NB4 (cell line): ENCODE measurements at regions not wholly inside any gene's neighbourhood (a gene's known extent, or its start where the extent isn't known, plus 50 kb on each side); places are given as distances from the start of the nearest gene placed in this dataset.
"Not testable (repeated sequence)": the region's sequence is repeated elsewhere in the genome, so short reads cannot be mapped to it uniquely, and the experiment has no call there.

Source experiments
- DNase-seq: peaks from one replicate; pipeline ENCODE4 v3.0.0; 2010; ENCODE audit warnings: low read depth
- H3K4me3 ChIP-seq: one replicate; pipeline ENCODE4 v1.5.1; 2011; ENCODE audit warnings: mild to moderate bottlenecking, low read depth, low read length, moderate library complexity
- MYC ChIP-seq: IDR thresholded peaks from 2 replicates; pipeline ENCODE4 v1.6.1; 2011; ENCODE audit warnings: low read depth, low read length
- POLR2A ChIP-seq: IDR thresholded peaks from 2 replicates; pipeline ENCODE4 v1.6.1; 2011; ENCODE audit warnings: mild to moderate bottlenecking; ENCODE audit not compliant: insufficient read length; ENCODE audit errors: extremely low read depth
- TF ChIP-seq, protein P1 (sequence below): IDR thresholded peaks from 2 replicates; pipeline ENCODE4 v1.6.1; 2011; ENCODE audit warnings: low read depth, low read length
- TF ChIP-seq, protein P2 (sequence below): IDR thresholded peaks from one replicate; pipeline ENCODE4 v1.5.1; 2012; ENCODE audit warnings: low read depth, low read length

GRCh38 chr1:55800503-55800902 lies 585.3 kb upstream of the USP24 start:
- DNase-seq, result no peak
- TF ChIP-seq, protein P1, sequence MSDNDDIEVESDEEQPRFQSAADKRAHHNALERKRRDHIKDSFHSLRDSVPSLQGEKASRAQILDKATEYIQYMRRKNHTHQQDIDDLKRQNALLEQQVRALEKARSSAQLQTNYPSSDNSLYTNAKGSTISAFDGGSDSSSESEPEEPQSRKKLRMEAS, result no peak
- TF ChIP-seq, protein P2, sequence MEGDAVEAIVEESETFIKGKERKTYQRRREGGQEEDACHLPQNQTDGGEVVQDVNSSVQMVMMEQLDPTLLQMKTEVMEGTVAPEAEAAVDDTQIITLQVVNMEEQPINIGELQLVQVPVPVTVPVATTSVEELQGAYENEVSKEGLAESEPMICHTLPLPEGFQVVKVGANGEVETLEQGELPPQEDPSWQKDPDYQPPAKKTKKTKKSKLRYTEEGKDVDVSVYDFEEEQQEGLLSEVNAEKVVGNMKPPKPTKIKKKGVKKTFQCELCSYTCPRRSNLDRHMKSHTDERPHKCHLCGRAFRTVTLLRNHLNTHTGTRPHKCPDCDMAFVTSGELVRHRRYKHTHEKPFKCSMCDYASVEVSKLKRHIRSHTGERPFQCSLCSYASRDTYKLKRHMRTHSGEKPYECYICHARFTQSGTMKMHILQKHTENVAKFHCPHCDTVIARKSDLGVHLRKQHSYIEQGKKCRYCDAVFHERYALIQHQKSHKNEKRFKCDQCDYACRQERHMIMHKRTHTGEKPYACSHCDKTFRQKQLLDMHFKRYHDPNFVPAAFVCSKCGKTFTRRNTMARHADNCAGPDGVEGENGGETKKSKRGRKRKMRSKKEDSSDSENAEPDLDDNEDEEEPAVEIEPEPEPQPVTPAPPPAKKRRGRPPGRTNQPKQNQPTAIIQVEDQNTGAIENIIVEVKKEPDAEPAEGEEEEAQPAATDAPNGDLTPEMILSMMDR, result no peak
- TF ChIP-seq POLR2A, result no peak
- no peak for TF ChIP-seq MYC
- no peak overlapping the region for H3K4me3 ChIP-seq

- DNase-seq, result no peak
- TF ChIP-seq, protein P2, result no peak
- TF ChIP-seq MYC, result no peak
- TF ChIP-seq POLR2A, result no peak
- TF ChIP-seq, protein P1, result no peak
These were observed 578.7 kb upstream of the USP24 start for GRCh38 chr1:55793856-55794255.

DNA sequence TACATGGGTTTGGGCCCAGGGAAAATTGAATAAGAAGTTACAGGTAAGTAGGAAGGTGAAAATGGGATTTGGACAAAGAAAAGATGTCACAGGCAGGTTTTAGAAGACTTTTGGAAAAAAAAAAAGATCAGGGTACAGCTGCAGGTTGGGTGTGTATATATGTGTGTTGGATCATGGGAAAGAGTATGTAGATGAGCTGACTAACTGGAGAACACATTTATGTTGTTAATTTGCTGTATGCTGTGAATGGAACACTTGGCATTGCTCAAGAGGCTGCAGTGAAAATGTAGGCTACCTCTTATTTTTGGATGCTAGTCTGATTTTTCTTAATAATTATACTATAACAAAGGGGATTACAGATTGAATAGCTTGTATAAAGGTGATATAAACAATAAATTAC lies 577.7 kb upstream of the USP24 start:
- no peak for DNase-seq
- no peak overlapping the region for H3K4me3 ChIP-seq
- no peak for TF ChIP-seq MYC
- TF ChIP-seq, protein P1, result no peak
- TF ChIP-seq POLR2A, result no peak
- TF ChIP-seq, protein P2, result no peak

More at GRCh38 chr1:55793856-55794255, 578.7 kb upstream of the USP24 start:
- no peak overlapping the region for H3K4me3 ChIP-seq

GRCh38 chr1:55789466-55789865 lies 574.3 kb upstream of the USP24 start:
- no peak for DNase-seq
- H3K4me3 ChIP-seq, result no peak overlapping the region
- TF ChIP-seq, protein P2, result no peak
- TF ChIP-seq, protein P1, result no peak
- TF ChIP-seq POLR2A (no peak), MYC (no peak)

GRCh38 chr1:55786396-55786795 lies 571.2 kb upstream of the USP24 start:
- no peak for DNase-seq

DNA sequence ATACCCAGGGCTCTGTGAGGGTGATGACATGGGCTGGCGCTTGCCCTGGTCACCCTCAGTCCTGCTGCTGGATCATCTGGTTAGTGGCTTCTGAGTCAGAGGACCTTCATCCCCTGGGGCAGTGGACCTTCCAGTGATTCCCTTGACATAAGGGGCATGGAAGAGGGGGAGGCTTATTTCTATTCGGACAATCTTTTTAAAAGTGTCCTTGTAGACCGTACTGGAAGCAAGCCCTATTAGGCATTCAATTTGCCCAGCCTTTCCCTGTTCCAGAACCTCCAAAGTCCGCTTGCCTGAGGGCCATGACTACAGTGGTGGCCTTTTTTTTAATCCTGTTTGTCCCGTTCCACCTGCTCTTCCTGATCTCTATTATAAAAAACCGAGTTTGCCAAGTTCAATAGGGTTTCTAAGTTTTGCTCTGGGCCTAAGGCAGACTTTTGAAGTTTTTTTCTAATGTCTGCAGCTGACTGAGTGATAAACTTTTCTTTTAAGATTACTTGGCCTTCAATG lies 569.8 kb upstream of the USP24 start:
- not testable (repeated sequence) for H3K4me3 ChIP-seq, DNase-seq

More at GRCh38 chr1:55786396-55786795, 571.2 kb upstream of the USP24 start:
- H3K4me3 ChIP-seq, result no peak overlapping the region
- TF ChIP-seq MYC (no peak), POLR2A (no peak)
- TF ChIP-seq, protein P1, result no peak
- TF ChIP-seq, protein P2, result no peak
